HEK293 (cell line): ENCODE measurements at regions not wholly inside any gene's neighbourhood (a gene's known extent, or its start where the extent isn't known, plus 50 kb on each side); places are given as distances from the start of the nearest gene placed in this dataset.

Experiments used
- CTCF ChIA-PET: fragments of 350-600 bp; formaldehyde crosslinking; extraction: SDS; loops from one replicate; lab custom pipeline; 2021; ENCODE audit warnings: antibody characterized with exemption; lab: Yijun Ruan, JAX
- POLR2A ChIA-PET: fragments of 300-600 bp; formaldehyde crosslinking; extraction: SDS; loops from one replicate; lab custom pipeline; 2020; ENCODE audit warnings: antibody characterized with exemption, inconsistent platforms; lab: Yijun Ruan, JAX
- H3K27ac ChIP-seq: fragments of 200-500 bp; sonication (Bioruptor generic); 2 replicates; pipeline ENCODE4 v1.5.1; 2014; ENCODE audit warnings: low read depth, low read length, control low read depth, inconsistent platforms; ENCODE audit errors: extremely low read depth
- H3K36me3 ChIP-seq, 2 experiments: fragments of 200-500 bp in 1 of 2; sonication (Bioruptor generic) in 1 of 2; 1 replicate in 1 of 2; 2 replicates in 1 of 2; pipeline ENCODE4 v1.5.1; 2014 to 2017; ENCODE audit warnings: inconsistent platforms in 2 of 2, low read length in 2 of 2; ENCODE audit not compliant: control insufficient read depth in 2 of 2, insufficient read depth in 1 of 2
- H3K4me1 ChIP-seq: fragments of 200-500 bp; sonication (Bioruptor generic); 2 replicates; pipeline ENCODE4 v1.5.1; 2014; ENCODE audit warnings: mild to moderate bottlenecking, low read length, inconsistent platforms; ENCODE audit not compliant: control insufficient read depth, insufficient read depth
- H3K4me3 ChIP-seq: 2 replicates; pipeline ENCODE4 v1.5.1; 2011; ENCODE audit warnings: low read depth, mild to moderate bottlenecking, control low read depth, low read length, moderate library complexity
- H3K9me3 ChIP-seq: fragments of 200-500 bp; sonication (Bioruptor generic); 2 replicates; pipeline ENCODE4 v1.5.1; 2014; ENCODE audit warnings: low read depth, low read length, inconsistent platforms; ENCODE audit not compliant: control insufficient read depth, insufficient read depth
- OSR2 ChIP-seq: fragments of 450-650 bp; formaldehyde crosslinking; IDR thresholded peaks from 2 replicates; pipeline ENCODE4 v1.5.1; 2016; ENCODE audit warnings: missing biosample characterization, missing genetic modification characterization
- REPIN1 ChIP-seq: fragments of 450-650 bp; formaldehyde crosslinking; IDR thresholded peaks from 2 replicates; pipeline ENCODE4 v1.5.1; 2017; ENCODE audit warnings: missing biosample characterization, missing genetic modification characterization, low read depth
- SALL2 ChIP-seq: fragments of 450-650 bp; formaldehyde crosslinking; IDR thresholded peaks from 2 replicates; pipeline ENCODE4 v1.5.0; 2017; ENCODE audit warnings: missing biosample characterization, mild to moderate bottlenecking, missing genetic modification characterization, borderline replicate concordance
- SETDB1 ChIP-seq: IDR thresholded peaks from one replicate; pipeline ENCODE4 v1.6.1; 2017; ENCODE audit warnings: mild to moderate bottlenecking, low read length, moderate library complexity, mixed read lengths; ENCODE audit not compliant: insufficient read length
- YY2 ChIP-seq: fragments of 450-650 bp; formaldehyde crosslinking; IDR thresholded peaks from 2 replicates; pipeline ENCODE4 v1.5.1; 2016; ENCODE audit warnings: missing biosample characterization, missing genetic modification characterization
- ZBTB10 ChIP-seq: fragments of 450-650 bp; formaldehyde crosslinking; IDR thresholded peaks from 2 replicates; pipeline ENCODE4 v1.5.1; 2016; ENCODE audit warnings: missing biosample characterization, missing genetic modification characterization
- ZBTB44 ChIP-seq: fragments of 450-650 bp; IDR thresholded peaks from 2 replicates; pipeline ENCODE4 v1.5.1; 2018; ENCODE audit warnings: missing biosample characterization, mild to moderate bottlenecking, missing genetic modification characterization
- ZNF112 ChIP-seq: fragments of 450-650 bp; formaldehyde crosslinking; IDR thresholded peaks from 2 replicates; pipeline ENCODE4 v1.5.0; 2017; ENCODE audit warnings: missing biosample characterization, missing genetic modification characterization
- ZNF266 ChIP-seq: fragments of 450-650 bp; formaldehyde crosslinking; IDR thresholded peaks from 2 replicates; pipeline ENCODE4 v1.5.1; 2016; ENCODE audit warnings: missing biosample characterization, missing genetic modification characterization, low read depth
- ZNF324 ChIP-seq: fragments of 450-650 bp; formaldehyde crosslinking; IDR thresholded peaks from 2 replicates; pipeline ENCODE4 v1.5.1; 2016; ENCODE audit warnings: missing biosample characterization, missing genetic modification characterization
- ZNF350 ChIP-seq: fragments of 450-650 bp; formaldehyde crosslinking; IDR thresholded peaks from 2 replicates; pipeline ENCODE4 v1.5.0; 2017; ENCODE audit warnings: missing biosample characterization, mild to moderate bottlenecking, missing genetic modification characterization
- ZNF366 ChIP-seq: fragments of 450-650 bp; formaldehyde crosslinking; conservative IDR thresholded peaks from 2 replicates; pipeline ENCODE4 v1.5.1; 2016; ENCODE audit warnings: missing biosample characterization, missing genetic modification characterization
- ZNF449 ChIP-seq: fragments of 450-650 bp; formaldehyde crosslinking; IDR thresholded peaks from 2 replicates; pipeline ENCODE4 v1.5.1; 2017; ENCODE audit warnings: missing biosample characterization, mild to moderate bottlenecking, missing genetic modification characterization, moderate library complexity
- ZNF596 ChIP-seq: fragments of 450-650 bp; IDR thresholded peaks from 2 replicates; pipeline ENCODE4 v1.5.0; 2018; ENCODE audit warnings: missing biosample characterization, mild to moderate bottlenecking, missing genetic modification characterization, moderate library complexity
- ZNF610 ChIP-seq: fragments of 450-650 bp; formaldehyde crosslinking; IDR thresholded peaks from 2 replicates; pipeline ENCODE4 v1.5.1; 2016; ENCODE audit warnings: missing biosample characterization, missing genetic modification characterization, borderline replicate concordance
- ZNF621 ChIP-seq: fragments of 450-650 bp; formaldehyde crosslinking; IDR thresholded peaks from 2 replicates; pipeline ENCODE4 v1.5.1; 2017; ENCODE audit warnings: missing biosample characterization, missing genetic modification characterization
- ZNF639 ChIP-seq: fragments of 450-650 bp; formaldehyde crosslinking; IDR thresholded peaks from 2 replicates; pipeline ENCODE4 v1.5.1; 2016; ENCODE audit warnings: missing biosample characterization, missing genetic modification characterization
- ZNF701 ChIP-seq: fragments of 450-650 bp; formaldehyde crosslinking; IDR thresholded peaks from 2 replicates; pipeline ENCODE4 v1.5.1; 2016; ENCODE audit warnings: missing biosample characterization, missing genetic modification characterization
- ZSCAN23 ChIP-seq: fragments of 450-650 bp; formaldehyde crosslinking; IDR thresholded peaks from 2 replicates; pipeline ENCODE4 v1.5.1; 2016; ENCODE audit warnings: missing biosample characterization, missing genetic modification characterization
- ZSCAN30 ChIP-seq: fragments of 450-650 bp; IDR thresholded peaks from 2 replicates; pipeline ENCODE4 v1.5.1; 2018; ENCODE audit warnings: missing biosample characterization, mild to moderate bottlenecking, missing genetic modification characterization, moderate library complexity
- ZXDB ChIP-seq: fragments of 450-650 bp; formaldehyde crosslinking; IDR thresholded peaks from 2 replicates; pipeline ENCODE4 v1.5.1; 2016; ENCODE audit warnings: missing biosample characterization, missing genetic modification characterization
- TF ChIP-seq, protein P1 (sequence below): fragments of 450-650 bp; formaldehyde crosslinking; IDR thresholded peaks from 2 replicates; pipeline ENCODE4 v1.5.1; 2016; ENCODE audit warnings: missing biosample characterization, missing genetic modification characterization
- TF ChIP-seq, protein P2 (sequence below): fragments of 450-650 bp; formaldehyde crosslinking; IDR thresholded peaks from 2 replicates; pipeline ENCODE4 v1.5.1; 2016; ENCODE audit warnings: missing biosample characterization, missing genetic modification characterization

DNA sequence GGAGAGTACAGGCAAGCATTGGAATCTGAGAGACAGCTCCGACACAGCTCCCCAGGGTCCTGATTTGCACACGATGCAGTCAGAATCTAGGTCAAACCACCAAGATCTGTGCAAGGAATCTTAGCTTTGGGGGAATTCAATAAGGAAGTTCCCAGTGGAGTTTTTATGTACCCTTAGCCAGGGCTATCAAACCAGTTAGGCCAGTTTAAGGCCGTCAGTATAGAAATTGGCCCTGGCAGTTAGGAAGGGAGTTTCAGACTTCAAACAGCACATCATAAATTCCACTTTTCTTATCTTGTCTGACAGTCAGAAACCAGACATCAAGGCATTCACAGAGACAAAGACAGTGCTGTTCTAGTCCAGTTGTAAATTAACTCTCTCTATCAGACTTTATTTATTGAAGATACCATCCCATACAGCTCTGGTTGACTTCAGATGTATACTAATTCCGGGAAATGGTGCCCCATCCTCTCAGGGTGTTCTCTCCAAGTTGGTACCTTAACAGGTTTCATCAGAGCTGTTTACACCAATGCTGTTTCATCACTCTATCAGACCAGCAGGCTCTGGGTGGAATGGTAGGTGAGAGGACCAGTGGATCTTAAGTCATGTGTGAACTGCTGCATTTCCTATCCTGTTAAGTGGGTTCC lies 157.5 kb upstream of the ATF7IP start:
- Histone ChIP-seq H3K36me3 (no peaks in the 10 kb centered on the region), H3K9me3 (no peaks in the 10 kb centered on the region), H3K27ac (no peak overlapping the region), H3K4me1 (no peaks in the 10 kb centered on the region), H3K4me3 (no peak overlapping the region)
- POLR2A ChIA-PET: no interaction called here
- no peak for TF ChIP-seq ZBTB10 (tag by site-specific recombination)
- TF ChIP-seq ZNF621 (tag by site-specific recombination): no peak
- TF ChIP-seq ZNF639 (tag by site-specific recombination): no peak
- TF ChIP-seq ZNF266: no peak
- TF ChIP-seq, protein P1, sequence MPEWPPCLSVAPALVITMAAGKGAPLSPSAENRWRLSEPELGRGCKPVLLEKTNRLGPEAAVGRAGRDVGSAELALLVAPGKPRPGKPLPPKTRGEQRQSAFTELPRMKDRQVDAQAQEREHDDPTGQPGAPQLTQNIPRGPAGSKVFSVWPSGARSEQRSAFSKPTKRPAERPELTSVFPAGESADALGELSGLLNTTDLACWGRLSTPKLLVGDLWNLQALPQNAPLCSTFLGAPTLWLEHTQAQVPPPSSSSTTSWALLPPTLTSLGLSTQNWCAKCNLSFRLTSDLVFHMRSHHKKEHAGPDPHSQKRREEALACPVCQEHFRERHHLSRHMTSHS: no peak
- no peak for TF ChIP-seq REPIN1
- CTCF ChIA-PET: interaction anchor here (1.7 kb wide), 1 partner anchor 30 kb away, joined by 6 read pairs; no protein-coding TSS in a partner anchor

DNA sequence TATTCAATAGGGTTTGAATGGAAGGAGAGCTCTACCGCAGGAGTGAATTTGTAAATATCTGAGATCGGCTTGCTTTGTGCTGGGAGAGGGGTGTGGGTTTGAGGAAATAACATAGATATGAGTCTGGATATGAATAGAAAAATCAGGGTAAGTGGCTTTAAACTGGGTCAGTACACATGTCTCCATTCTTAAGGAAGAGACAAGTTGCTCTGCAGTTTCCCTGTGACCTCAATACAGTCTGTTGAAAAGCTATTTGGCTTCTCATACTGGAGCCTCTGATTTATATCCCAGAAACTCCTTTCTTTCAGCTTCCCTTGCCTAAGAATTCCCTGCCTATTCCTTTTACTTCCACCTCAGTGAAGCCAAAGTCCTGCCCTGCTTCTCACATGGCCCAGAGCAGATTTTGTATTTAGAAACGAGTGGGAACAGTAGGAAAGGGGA lies 153.5 kb upstream of the ATF7IP start:
- Histone ChIP-seq H3K36me3 (no peaks in the 10 kb centered on the region), H3K4me3 (no peak overlapping the region), H3K9me3 (no peaks in the 10 kb centered on the region), H3K27ac (no peak overlapping the region), H3K4me1 (no peaks in the 10 kb centered on the region)
- POLR2A ChIA-PET: no interaction called here
- no peak for TF ChIP-seq ZNF449 (tag by site-specific recombination)
- no peak for TF ChIP-seq ZNF324
- no peak for TF ChIP-seq OSR2 (tag by site-specific recombination)
- TF ChIP-seq ZSCAN30 (tag by site-specific recombination): no peak
- TF ChIP-seq, protein P2, sequence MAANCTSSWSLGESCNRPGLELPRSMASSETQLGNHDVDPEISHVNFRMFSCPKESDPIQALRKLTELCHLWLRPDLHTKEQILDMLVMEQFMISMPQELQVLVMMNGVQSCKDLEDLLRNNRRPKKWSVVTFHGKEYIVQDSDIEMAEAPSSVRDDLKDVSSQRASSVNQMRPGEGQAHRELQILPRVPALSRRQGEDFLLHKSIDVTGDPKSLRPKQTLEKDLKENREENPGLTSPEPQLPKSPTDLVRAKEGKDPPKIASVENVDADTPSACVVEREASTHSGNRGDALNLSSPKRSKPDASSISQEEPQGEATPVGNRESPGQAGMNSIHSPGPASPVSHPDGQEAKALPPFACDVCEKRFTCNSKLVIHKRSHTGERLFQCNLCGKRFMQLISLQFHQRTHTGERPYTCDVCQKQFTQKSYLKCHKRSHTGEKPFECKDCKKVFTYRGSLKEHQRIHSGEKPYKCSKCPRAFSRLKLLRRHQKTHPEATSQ: no peak
- CTCF ChIA-PET: no interaction called here

- ChIA-PET POLR2A (no interaction called here), CTCF (interaction anchor here (0.9 to 1.2 kb wide), 2 partner anchors 24 to 28 kb away, joined by 3 read pairs; no protein-coding TSS in a partner anchor)
- Histone ChIP-seq H3K9me3 (no peaks in the 10 kb centered on the region), H3K36me3 (no peaks in the 10 kb centered on the region), H3K4me1 (no peaks in the 10 kb centered on the region), H3K27ac (no peak overlapping the region), H3K4me3 (no peak overlapping the region)
- no peak for TF ChIP-seq SETDB1
- TF ChIP-seq ZNF596 (tag by site-specific recombination): no peak
- TF ChIP-seq ZNF366: no peak
- TF ChIP-seq ZXDB (tag by site-specific recombination): no peak
- TF ChIP-seq ZNF112: no peak
- TF ChIP-seq ZNF610 (tag by site-specific recombination): no peak
- TF ChIP-seq YY2 (tag by site-specific recombination): no peak
- no peak for TF ChIP-seq ZNF701 (tag by site-specific recombination)
- TF ChIP-seq ZNF350 (tag by site-specific recombination): no peak
- TF ChIP-seq ZBTB44 (tag by site-specific recombination): no peak
- no peak for TF ChIP-seq SALL2 (tag by site-specific recombination)
- no peak for TF ChIP-seq ZSCAN23 (tag by site-specific recombination)
Observed at GRCh38 chr12:14213542-14213941, 151.9 kb upstream of the ATF7IP start.
